ENCODE measurements at regions not wholly inside any gene's neighbourhood (a gene's known extent, or its start where the extent isn't known, plus 50 kb on each side); places are given as distances from the start of the nearest gene placed in this dataset.

- Mint-ChIP-seq H3K9me3 (ENCODE audit: low read depth) (peaks cover 12% of the 10 kb centered on the region), H3K4me3 (ENCODE audit: unreplicated experiment) (no peak overlapping the region), H3K4me1 (ENCODE audit: low read depth) (no peaks in the 10 kb centered on the region), H3K27ac (ENCODE audit: unreplicated experiment) (no peak overlapping the region), H3K36me3 (ENCODE audit: low read depth) (no peaks in the 10 kb centered on the region), H3K27me3 (ENCODE audit: low read depth) (no peaks in the 10 kb centered on the region)
- no peak for DNase-seq (ENCODE audit: low spot score)
- no peak for TF ChIP-seq CTCF (IDR thresholded peaks at IDR 0.05)
Observed at GRCh38 chrX:150226223-150226965, 136.7 kb upstream of the MAMLD1 start.

GRCh38 chrX:150227321-150227860 is 135.7 kb upstream of the MAMLD1 start:
- H3K4me3 Mint-ChIP-seq (ENCODE audit: unreplicated experiment), result no peak overlapping the region
- no peaks in the 10 kb centered on the region for H3K4me1 Mint-ChIP-seq (ENCODE audit: low read depth)
- DNase-seq (ENCODE audit: low spot score), result no peak
- H3K27ac Mint-ChIP-seq (ENCODE audit: unreplicated experiment), result no peak overlapping the region
- no peak for TF ChIP-seq CTCF (IDR thresholded peaks at IDR 0.05)
- no peaks in the 10 kb centered on the region for H3K36me3 Mint-ChIP-seq (ENCODE audit: low read depth)
- peaks cover 11% of the 10 kb centered on the region for H3K9me3 Mint-ChIP-seq (ENCODE audit: low read depth)
- no peaks in the 10 kb centered on the region for H3K27me3 Mint-ChIP-seq (ENCODE audit: low read depth)

- no peaks in the 10 kb centered on the region for H3K27me3 Mint-ChIP-seq (ENCODE audit: low read depth)
- H3K4me1 Mint-ChIP-seq (ENCODE audit: low read depth), result no peaks in the 10 kb centered on the region
- peaks cover 11% of the 10 kb centered on the region for H3K9me3 Mint-ChIP-seq (ENCODE audit: low read depth)
- H3K27ac Mint-ChIP-seq (ENCODE audit: unreplicated experiment), result no peak overlapping the region
- no peak overlapping the region for H3K4me3 Mint-ChIP-seq (ENCODE audit: unreplicated experiment)
- DNase-seq (ENCODE audit: low spot score), result no peak
- no peak for TF ChIP-seq CTCF (IDR thresholded peaks at IDR 0.05)
- no peaks in the 10 kb centered on the region for H3K36me3 Mint-ChIP-seq (ENCODE audit: low read depth)
Observed at GRCh38 chrX:150227873-150228410, 135.2 kb upstream of the MAMLD1 start.

GRCh38 chrX:150228431-150228830 is 134.7 kb upstream of the MAMLD1 start:
- H3K4me3 Mint-ChIP-seq (ENCODE audit: unreplicated experiment), result no peak overlapping the region
- H3K4me1 Mint-ChIP-seq (ENCODE audit: low read depth), result no peaks in the 10 kb centered on the region
- TF ChIP-seq CTCF (IDR thresholded peaks at IDR 0.05), result no peak
- H3K9me3 Mint-ChIP-seq (ENCODE audit: low read depth), result peaks cover 11% of the 10 kb centered on the region
- no peak for DNase-seq (ENCODE audit: low spot score)
- H3K27ac Mint-ChIP-seq (ENCODE audit: unreplicated experiment), result no peak overlapping the region
- H3K36me3 Mint-ChIP-seq (ENCODE audit: low read depth), result no peaks in the 10 kb centered on the region
- no peaks in the 10 kb centered on the region for H3K27me3 Mint-ChIP-seq (ENCODE audit: low read depth)

GRCh38 chrX:150229030-150229429 is 134.1 kb upstream of the MAMLD1 start:
- no peak overlapping the region for H3K27ac Mint-ChIP-seq (ENCODE audit: unreplicated experiment)
- H3K4me1 Mint-ChIP-seq (ENCODE audit: low read depth), result no peaks in the 10 kb centered on the region
- no peak overlapping the region for H3K4me3 Mint-ChIP-seq (ENCODE audit: unreplicated experiment)
- H3K9me3 Mint-ChIP-seq (ENCODE audit: low read depth), result peaks cover 10% of the 10 kb centered on the region
- DNase-seq (ENCODE audit: low spot score), result no peak
- no peak for TF ChIP-seq CTCF (IDR thresholded peaks at IDR 0.05)
- H3K27me3 Mint-ChIP-seq (ENCODE audit: low read depth), result no peaks in the 10 kb centered on the region
- H3K36me3 Mint-ChIP-seq (ENCODE audit: low read depth), result no peaks in the 10 kb centered on the region
